HCT116 (cell line): ENCODE measurements at regions not wholly inside any gene's neighbourhood (a gene's known extent, or its start where the extent isn't known, plus 50 kb on each side); places are given as distances from the start of the nearest gene placed in this dataset.

Experiments used
- ATAC-seq: fragments of 200-7000 bp; cut with Tn5 transposase; 2 replicates; pipeline ENCODE4 v1.9.1; 2020; ENCODE audit warnings: mild to moderate bottlenecking, moderate library complexity
- BruUV-seq: library from RNA; stranded (reverse); fragments of 400-500 nt; replicated peaks from 2 replicates; lab custom pipeline; 2021; lab: Mats Ljungman, UMichigan
- CTCF ChIA-PET: fragments of 300-600 bp; sonication (Branson Sonifier 250); formaldehyde crosslinking; loops from one replicate; lab custom pipeline; 2021; ENCODE audit warnings: antibody characterized with exemption; lab: Charles Lee
- POLR2A ChIA-PET: fragments of 300-600, 350-600 bp; sonication (Branson Sonifier 250); formaldehyde crosslinking; loops from one replicate; lab custom pipeline; 2021; ENCODE audit warnings: antibody characterized with exemption; lab: Charles Lee
- RAD21 ChIA-PET, 2 experiments: fragments of 300-600 bp; sonication (Branson Sonifier 250); formaldehyde crosslinking; loops; one replicate each; lab custom pipeline; 2023; ENCODE audit warnings: low total read pairs in 2 of 2; ENCODE audit not compliant: uncharacterized antibody in 2 of 2, unreplicated experiment in 2 of 2, low non-redundant PET in 1 of 2; lab: Charles Lee
- DNase-seq: peaks from one replicate; pipeline ENCODE4 v3.0.0-alpha.2; 2010; ENCODE audit warnings: low read depth, low spot score
- H2AFZ ChIP-seq: fragments of 200-600 bp; shearing (Covaris generic), sonication (generic); 2 replicates; pipeline ENCODE4 v1.6.1; 2017; ENCODE audit warnings: low read depth, mixed run types, mixed read lengths, antibody characterized with exemption, low read length; ENCODE audit not compliant: poor library complexity, severe bottlenecking
- H3K27ac ChIP-seq: 2 replicates; pipeline ENCODE4 v1.5.1; 2012; ENCODE audit warnings: low read depth, low read length
- H3K27me3 ChIP-seq: fragments of 200-600 bp; sonication (generic); 2 replicates; pipeline ENCODE4 v1.6.1; 2016; ENCODE audit warnings: mixed run types, low read length, mixed read lengths; ENCODE audit not compliant: insufficient read depth
- H3K36me3 ChIP-seq, 2 experiments: fragments of 200-500 bp in 1 of 2; fragments of 200-600 bp in 1 of 2; sonication (Bioruptor generic) in 1 of 2; sonication (generic) in 1 of 2; 2 replicates each; pipeline versions ENCODE4 v1.5.1 to v1.6.1; 2014 to 2016; ENCODE audit warnings: low read length in 2 of 2, inconsistent platforms in 1 of 2, mixed read lengths in 1 of 2, mixed run types in 1 of 2; ENCODE audit not compliant: insufficient read depth in 2 of 2, control insufficient read depth in 1 of 2
- H3K4me1 ChIP-seq, 2 experiments: fragments of 200-600 bp in 1 of 2; sonication (generic) in 1 of 2; 2 replicates each; pipeline versions ENCODE4 v1.5.1 to v1.6.1; 2012 to 2017; ENCODE audit warnings: low read length in 2 of 2, inconsistent platforms in 1 of 2, mild to moderate bottlenecking in 1 of 2, mixed read lengths in 1 of 2, mixed run types in 1 of 2, moderate library complexity in 1 of 2; ENCODE audit not compliant: insufficient read depth in 2 of 2, control insufficient read depth in 1 of 2
- H3K4me2 ChIP-seq: fragments of 200-600 bp; sonication (generic); 2 replicates; pipeline ENCODE4 v1.6.1; 2017; ENCODE audit warnings: mixed run types, low read length, mixed read lengths
- H3K4me3 ChIP-seq, 2 experiments: fragments of 200-600 bp in 1 of 2; sonication (generic) in 1 of 2; replicated peaks in 1 of 2; 2 replicates each; pipeline ENCODE4 v1.5.1; 2011 to 2016; ENCODE audit warnings: low read length in 2 of 2, control low read depth in 1 of 2, low read depth in 1 of 2, mild to moderate bottlenecking in 1 of 2, mixed read lengths in 1 of 2, mixed run types in 1 of 2
- H3K79me2 ChIP-seq: fragments of 200-600 bp; sonication (generic); 2 replicates; pipeline ENCODE4 v1.6.1; 2017; ENCODE audit warnings: mild to moderate bottlenecking, mixed run types, low read length, moderate library complexity, mixed read lengths; ENCODE audit not compliant: insufficient read depth
- H3K9ac ChIP-seq: fragments of 200-600 bp; sonication (generic); 2 replicates; pipeline ENCODE4 v1.6.1; 2016; ENCODE audit warnings: low read length, mixed read lengths
- H3K9me2 ChIP-seq: fragments of 200-600 bp; sonication (generic), shearing (Covaris generic); 2 replicates; pipeline ENCODE4 v1.6.1; 2017; ENCODE audit warnings: mixed run types, mild to moderate bottlenecking, moderate library complexity; ENCODE audit not compliant: insufficient read depth
- H3K9me3 ChIP-seq, 2 experiments: fragments of 200-500 bp in 1 of 2; fragments of 200-600 bp in 1 of 2; sonication (Bioruptor generic) in 1 of 2; sonication (generic) in 1 of 2; 2 replicates each; pipeline ENCODE4 v1.6.1; 2014 to 2017; ENCODE audit warnings: low read length in 2 of 2, mixed read lengths in 2 of 2, inconsistent platforms in 1 of 2, low read depth in 1 of 2, mild to moderate bottlenecking in 1 of 2, mixed run types in 1 of 2, moderate library complexity in 1 of 2; ENCODE audit not compliant: control insufficient read depth in 1 of 2, insufficient read depth in 1 of 2
- H4K20me1 ChIP-seq: fragments of 200-600 bp; sonication (generic), shearing (Covaris generic); 2 replicates; pipeline ENCODE4 v1.6.1; 2017; ENCODE audit warnings: mixed run types, mild to moderate bottlenecking, moderate library complexity; ENCODE audit not compliant: insufficient read depth
- ATF3 ChIP-seq: IDR thresholded peaks from 2 replicates; pipeline ENCODE4 v1.6.1; 2012
- CBX3 ChIP-seq: IDR thresholded peaks from 2 replicates; pipeline ENCODE4 v1.6.1; 2012; ENCODE audit warnings: low read depth
- CEBPB ChIP-seq: IDR thresholded peaks from 2 replicates; pipeline ENCODE4 v1.6.1; 2012; ENCODE audit warnings: low read depth
- EGR1 ChIP-seq: IDR thresholded peaks from 2 replicates; pipeline ENCODE4 v1.6.1; 2012; ENCODE audit warnings: low read depth
- ELF1 ChIP-seq: IDR thresholded peaks from 2 replicates; pipeline ENCODE4 v1.6.1; 2012; ENCODE audit warnings: low read depth, borderline replicate concordance
- EZH2 ChIP-seq: fragments of 200-600 bp; sonication (generic); IDR thresholded peaks from 2 replicates; pipeline ENCODE4 v1.6.1; 2017; ENCODE audit warnings: antibody characterized with exemption, mixed run types
- EZH2phosphoT487 ChIP-seq: fragments of 200-600 bp; IDR thresholded peaks from 2 replicates; pipeline ENCODE4 v1.6.1; 2018; ENCODE audit warnings: antibody characterized with exemption, borderline replicate concordance
- FOSL1 ChIP-seq: IDR thresholded peaks from 2 replicates; pipeline ENCODE4 v1.6.1; 2012; ENCODE audit warnings: low read depth
- JUND ChIP-seq: IDR thresholded peaks from 2 replicates; pipeline ENCODE4 v1.6.1; 2012
- RAD21 ChIP-seq: IDR thresholded peaks from 2 replicates; pipeline ENCODE4 v1.6.1; 2012; ENCODE audit warnings: low read depth, mild to moderate bottlenecking
- SIN3A ChIP-seq: IDR thresholded peaks from 2 replicates; pipeline ENCODE4 v1.6.1; 2012; ENCODE audit warnings: low read depth
- SP1 ChIP-seq: IDR thresholded peaks from 2 replicates; pipeline ENCODE4 v1.6.1; 2012; ENCODE audit warnings: low read depth
- SRF ChIP-seq: IDR thresholded peaks from 2 replicates; pipeline ENCODE4 v1.6.1; 2012; ENCODE audit warnings: low read depth
- TCF7L2 ChIP-seq: IDR thresholded peaks from 2 replicates; pipeline ENCODE4 v1.7.0; 2011; ENCODE audit warnings: borderline replicate concordance, inconsistent platforms; ENCODE audit not compliant: insufficient read depth, insufficient read length; ENCODE audit errors: extremely low read depth
- ZBTB33 ChIP-seq: IDR thresholded peaks from 2 replicates; pipeline ENCODE4 v1.6.1; 2011; ENCODE audit warnings: mild to moderate bottlenecking, low read length, moderate library complexity; ENCODE audit not compliant: insufficient replicate concordance; ENCODE audit errors: extremely low read depth
- ZFX ChIP-seq: fragments of 450-650 bp; IDR thresholded peaks from 2 replicates; pipeline ENCODE4 v1.6.1; 2017
- ZNF274 ChIP-seq: fragments of 200-500 bp; sonication (Bioruptor generic); IDR thresholded peaks from 2 replicates; pipeline ENCODE4 v1.6.1; 2014; ENCODE audit warnings: mild to moderate bottlenecking, low read depth, low read length, inconsistent platforms
- intact Hi-C: fragments of 100-400 bp; cut with micrococcal nuclease; formaldehyde crosslinking; loops from 2 replicates; pipeline ENCODE4 v1.10.0; 2022
- TF ChIP-seq, protein P1 (sequence below): IDR thresholded peaks from 2 replicates; pipeline ENCODE4 v1.6.1; 2012
- TF ChIP-seq, protein P2 (sequence below), 3 experiments: fragments of 200-600 bp in 1 of 3; sonication (generic) in 1 of 3; IDR thresholded peaks in 2 of 3; conservative IDR thresholded peaks in 1 of 3; 2 replicates each; pipeline ENCODE4 v1.5.1; 2012 to 2017; ENCODE audit warnings: low read depth in 2 of 3, low read length in 2 of 3, antibody characterized with exemption in 1 of 3, borderline replicate concordance in 1 of 3, control low read depth in 1 of 3, mild to moderate bottlenecking in 1 of 3, mixed read lengths in 1 of 3, mixed run types in 1 of 3, moderate library complexity in 1 of 3; ENCODE audit not compliant: insufficient read depth in 1 of 3

DNA sequence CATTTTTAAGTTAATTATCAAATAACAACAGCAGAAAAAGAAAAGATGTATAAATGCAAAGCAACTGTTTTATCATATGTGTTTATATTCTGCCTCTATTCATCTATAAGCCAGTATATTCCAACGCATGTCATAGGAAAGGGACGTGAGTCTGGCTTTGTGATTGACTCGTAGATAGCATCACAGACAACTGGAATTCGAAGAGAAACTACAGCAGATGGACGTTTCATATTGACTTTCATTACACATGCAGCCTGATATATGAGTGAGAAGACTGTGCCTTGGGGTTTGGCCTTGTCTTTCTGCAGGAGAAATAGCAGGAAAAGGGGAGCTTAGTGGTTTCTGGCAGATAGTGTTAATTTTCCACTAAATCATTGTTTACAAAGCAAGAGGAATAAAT lies 1111.9 kb downstream of the MAT2B start (continued):
- TF ChIP-seq ZBTB33 (no peak), EGR1 (no peak), SP1 (no peak), SIN3A (no peak), ZFX (no peak), FOSL1 (no peak), SRF (no peak)
- TF ChIP-seq, all 23 proteins: peak for 0

DNA sequence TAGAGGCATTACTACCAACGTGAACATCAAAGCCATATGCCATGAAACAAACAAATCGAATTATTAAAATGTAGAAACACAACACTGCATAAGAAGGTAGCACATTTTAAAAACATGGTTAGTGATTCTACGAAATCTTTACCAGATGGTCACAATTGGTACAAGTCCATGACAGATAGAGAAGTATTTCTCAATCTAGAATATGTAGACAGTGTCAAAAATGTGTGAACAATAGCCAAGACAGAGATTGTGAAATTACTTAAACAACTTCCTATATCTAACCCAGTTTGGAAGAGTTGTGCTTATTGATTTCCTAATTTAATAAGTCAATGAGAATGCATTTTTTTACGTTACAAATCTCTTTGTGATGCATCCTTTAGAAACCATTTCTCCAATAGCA lies 1121.6 kb downstream of the MAT2B start:
- Histone ChIP-seq H3K9ac (no peak overlapping the region), H3K4me1 (no peaks in the 10 kb centered on the region), H2AFZ (no peak overlapping the region), H3K36me3 (no peaks in the 10 kb centered on the region), H3K4me3 (no peak overlapping the region), H4K20me1 (no peaks in the 10 kb centered on the region), H3K27ac (no peak overlapping the region), H3K79me2 (no peaks in the 10 kb centered on the region), H3K4me2 (no peak overlapping the region), H3K27me3 (no peaks in the 10 kb centered on the region), H3K9me2 (no peaks in the 10 kb centered on the region), H3K9me3 (peaks cover 5 to 16% of the 10 kb centered on the region in 2 experiments; a peak in 3 of 4 replicates)
- BruUV-seq, result no TSS peak
- ATAC-seq (no peak), DNase-seq (no peak)
- POLR2A ChIA-PET, result no interaction called here
- RAD21 ChIA-PET, result no interaction called here
- intact Hi-C loops, result no loop called here
- TF ChIP-seq JUND (no peak), EGR1 (no peak), CEBPB (no peak), EZH2phosphoT487 (no peak), CBX3 (no peak), RAD21 (no peak), ZBTB33 (no peak), TCF7L2 (no peak), EZH2 (no peak), SRF (no peak), FOSL1 (no peak), ATF3 (no peak), ELF1 (no peak), ZNF274 (no peak)
- TF ChIP-seq, protein P1, sequence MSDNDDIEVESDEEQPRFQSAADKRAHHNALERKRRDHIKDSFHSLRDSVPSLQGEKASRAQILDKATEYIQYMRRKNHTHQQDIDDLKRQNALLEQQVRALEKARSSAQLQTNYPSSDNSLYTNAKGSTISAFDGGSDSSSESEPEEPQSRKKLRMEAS, result no peak
- TF ChIP-seq, protein P2, sequence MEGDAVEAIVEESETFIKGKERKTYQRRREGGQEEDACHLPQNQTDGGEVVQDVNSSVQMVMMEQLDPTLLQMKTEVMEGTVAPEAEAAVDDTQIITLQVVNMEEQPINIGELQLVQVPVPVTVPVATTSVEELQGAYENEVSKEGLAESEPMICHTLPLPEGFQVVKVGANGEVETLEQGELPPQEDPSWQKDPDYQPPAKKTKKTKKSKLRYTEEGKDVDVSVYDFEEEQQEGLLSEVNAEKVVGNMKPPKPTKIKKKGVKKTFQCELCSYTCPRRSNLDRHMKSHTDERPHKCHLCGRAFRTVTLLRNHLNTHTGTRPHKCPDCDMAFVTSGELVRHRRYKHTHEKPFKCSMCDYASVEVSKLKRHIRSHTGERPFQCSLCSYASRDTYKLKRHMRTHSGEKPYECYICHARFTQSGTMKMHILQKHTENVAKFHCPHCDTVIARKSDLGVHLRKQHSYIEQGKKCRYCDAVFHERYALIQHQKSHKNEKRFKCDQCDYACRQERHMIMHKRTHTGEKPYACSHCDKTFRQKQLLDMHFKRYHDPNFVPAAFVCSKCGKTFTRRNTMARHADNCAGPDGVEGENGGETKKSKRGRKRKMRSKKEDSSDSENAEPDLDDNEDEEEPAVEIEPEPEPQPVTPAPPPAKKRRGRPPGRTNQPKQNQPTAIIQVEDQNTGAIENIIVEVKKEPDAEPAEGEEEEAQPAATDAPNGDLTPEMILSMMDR (IDR thresholded peaks at IDR 0.05 in 2 of 3, conservative IDR thresholded peaks at IDR 0.05 in 1 of 3; ENCODE audit: borderline replicate concordance in 1 of 3, insufficient read depth in 1 of 3, low read depth in 2 of 3, low read length in 2 of 3), result no peak
- CTCF ChIA-PET, result no interaction called here
